Heart left ventricle (tissue), 16 donors: ENCODE measurements at regions not wholly inside any gene's neighbourhood (a gene's known extent, or its start where the extent isn't known, plus 50 kb on each side); places are given as distances from the start of the nearest gene placed in this dataset.

ENCODE experiments used
- ATAC-seq, 4 donors: fragments of 200-7000 bp; cut with Tn5 transposase; one replicate each; pipeline ENCODE4 v1.9.1; 2020 to 2022; ENCODE audit warnings: moderate library complexity in 4 of 4, mild to moderate bottlenecking in 3 of 4, moderate number of reproducible peaks in 1 of 4
- DNase-seq, 5 donors: peaks; one replicate each; pipeline ENCODE4 v3.0.0-alpha.2; 2020
- H3K27ac ChIP-seq, 12 donors: fragments of 200-600 bp; sonication (generic) in 4 of 12; one replicate each; pipeline versions ENCODE4 v1.5.0 to v1.8.0; 2016 to 2022; ENCODE audit warnings: mild to moderate bottlenecking in 2 of 12
- H3K27me3 ChIP-seq, 9 donors: fragments of 200-600 bp; sonication (generic) in 2 of 9; one replicate each; pipeline versions ENCODE4 v1.5.1 to v1.8.0; 2016 to 2022; ENCODE audit warnings: mild to moderate bottlenecking in 3 of 9
- H3K36me3 ChIP-seq, 9 donors: fragments of 200-600 bp; sonication (generic) in 2 of 9; one replicate each; pipeline versions ENCODE4 v1.5.0 to v1.8.0; 2018 to 2022; ENCODE audit warnings: mild to moderate bottlenecking in 2 of 9
- H3K4me1 ChIP-seq, 12 donors: fragments of 200-600 bp; sonication (generic) in 4 of 12; one replicate each; pipeline versions ENCODE4 v1.5.0 to v1.8.0; 2016 to 2022; ENCODE audit warnings: mild to moderate bottlenecking in 3 of 12
- H3K4me3 ChIP-seq, 12 donors: fragments of 200-600 bp; sonication (generic) in 4 of 12; one replicate each; pipeline versions ENCODE4 v1.5.0 to v1.8.0; 2017 to 2022; ENCODE audit warnings: mild to moderate bottlenecking in 9 of 12, moderate library complexity in 4 of 12
- H3K9me3 ChIP-seq, 12 donors: fragments of 200-600 bp; sonication (generic) in 4 of 12; one replicate each; pipeline versions ENCODE4 v1.5.0 to v1.8.0; 2016 to 2022; ENCODE audit warnings: mild to moderate bottlenecking in 1 of 12
- CTCF ChIP-seq, 12 donors: fragments of 200-600 bp; sonication (generic) in 4 of 12; IDR thresholded peaks; one replicate each; pipeline versions ENCODE4 v1.5.0 to v1.8.0; 2018 to 2022; ENCODE audit warnings: antibody characterized with exemption in 12 of 12, mild to moderate bottlenecking in 5 of 12
- POLR2A ChIP-seq, 2 donors: fragments of 450-650 bp; IDR thresholded peaks; one replicate each; pipeline ENCODE4 v1.6.1; 2017; ENCODE audit warnings: antibody characterized with exemption in 2 of 2, mild to moderate bottlenecking in 2 of 2, moderate library complexity in 2 of 2
- whole genome bisulfite sequencing, 4 donors: extraction: QIAGEN DNeasy Blood & Tissue Kit in 2 of 4; methylation state at CpG; one replicate each; pipeline versions ENCODE4 v1.1.5 to v1.1.7; 2013 to 2018; 5-methylcytosine and 5-hydroxymethylcytosine counted together
- intact Hi-C, 10 donors: fragments of 100-400 bp; cut with DNase I; formaldehyde crosslinking; loops; one replicate each; pipeline versions ENCODE4 v1.11.1 to v1.14.2; 2022
- donor health status: ischemic (EF 13 %, LVEDD 7.1; RV severe dilation, severe dysfunction).
- donor health status: healthy with polysubstance abuse.
- donor health status: DM: no; HTN: yes; CAD: no.
- donor health status: DM: no; HTN: no; CAD: no.
- donor health status: ischemic (EF 25% LVEDD 6.9; RV normal size, moderate dysfunction).
- donor health status: ischemic (EF 25% LVEDD 5.7; RV mildly dilated, moderate dysfunction).
- donor health status: healthy.
- donor health status: DM: yes; HTN: yes; CAD: no.
- donor health status: ischemic (EF 35%, LVEDD 5.7; RV mildly dilated, moderate dysfunction).
- donor health status: nonischemic (EF 11% LVEDD 7.7; RV severe dilation, severe dysfunction).
- donor health status: DM: yes; HTN: yes; CAD: no.
- donor health status: PGD.
- donor health status: ischemic (EF 29% LVEDD 5.4; RV normal size, mild dysfunction).
- donor health status: nonischemic (EF 23%, LVEDD 6.1; RV moderate dilation, normal function).

- no peaks in the 10 kb centered on the region for H3K27me3 ChIP-seq
- peaks cover 0 to 8% (median 0%) of the 10 kb centered on the region in 9 donors for H3K36me3 ChIP-seq
- no peaks in the 10 kb centered on the region for H3K9me3 ChIP-seq
- H3K27ac ChIP-seq, result peak overlapping the region in 1 of 12 donors; percentile 53
- no peak overlapping the region for H3K4me3 ChIP-seq
- TF ChIP-seq CTCF (IDR thresholded peaks at IDR 0.05) (no peak), POLR2A (IDR thresholded peaks at IDR 0.05) (no peak)
- intact Hi-C loops, result loop anchor here in 2 of 10 donors (2.0 to 5.0 kb wide), 2 partner anchors 57 to 58 kb away; no protein-coding TSS in a partner anchor
- ATAC-seq (no peak), DNase-seq (no peak)
- peaks cover 0 to 34% (median 10%) of the 10 kb centered on the region in 12 donors for H3K4me1 ChIP-seq
Measured at GRCh38 chr6:56695702-56696101, 53.0 kb upstream of the DST start.

- Histone ChIP-seq H3K9me3 (no peaks in the 10 kb centered on the region), H3K27me3 (no peaks in the 10 kb centered on the region), H3K27ac (peak overlapping the region in 8 of 12 donors; percentile 78 to 90 (median 87)), H3K36me3 (peaks cover 0 to 8% (median 0%) of the 10 kb centered on the region in 9 donors), H3K4me3 (no peak overlapping the region), H3K4me1 (peaks cover 0 to 49% (median 18%) of the 10 kb centered on the region in 12 donors)
- ATAC-seq, result no peak
- DNase-seq, result no peak
- intact Hi-C loops, result loop anchor here in 1 of 10 donors (5.0 kb wide), 1 partner anchor 42 kb away; no protein-coding TSS in a partner anchor
- TF ChIP-seq POLR2A (IDR thresholded peaks at IDR 0.05) (no peak), CTCF (IDR thresholded peaks at IDR 0.05) (no peak)
Measured at GRCh38 chr6:56694002-56694401, 51.3 kb upstream of the DST start.

- H3K27ac ChIP-seq, result peak overlapping the region; percentile 78 to 90 (median 86)
- H3K9me3 ChIP-seq, result no peaks in the 10 kb centered on the region
- H3K27me3 ChIP-seq, result no peaks in the 10 kb centered on the region
- DNase-seq, result peak; percentile 84 to 95 (median 88)
- H3K36me3 ChIP-seq, result peaks cover 0 to 8% (median 0%) of the 10 kb centered on the region in 9 donors
- intact Hi-C loops, result loop anchor here in 1 of 10 donors (5.0 kb wide), 1 partner anchor 41 kb away; no protein-coding TSS in a partner anchor
- ATAC-seq, result peak; percentile 85 to 87 (median 86)
- TF ChIP-seq POLR2A (IDR thresholded peaks at IDR 0.05), result peak in 1 of 2 donors; percentile 33
- TF ChIP-seq CTCF (IDR thresholded peaks at IDR 0.05), result no peak
- 26 to 45% (median 35%) methylated on average over 5 of the region's 5 CpGs for WGBS, 4 donors
- H3K4me1 ChIP-seq, result peaks cover 0 to 43% (median 22%) of the 10 kb centered on the region in 12 donors
- H3K4me3 ChIP-seq, result peak overlapping the region in 11 of 12 donors; percentile 23 to 65 (median 51)
Measured at GRCh38 chr6:56693246-56693607, 50.5 kb upstream of the DST start.

- intact Hi-C loops, result loop anchor here in 1 of 10 donors (5.0 kb wide), 1 partner anchor 40 kb away; no protein-coding TSS in a partner anchor
Measured at GRCh38 chr6:56692523-56693245, 50.0 kb upstream of the DST start.

More at GRCh38 chr6:56692523-56693245, 50.0 kb upstream of the DST start:
- peak overlapping the region; percentile 78 to 90 (median 86) for H3K27ac ChIP-seq
- peak overlapping the region in 11 of 12 donors; percentile 23 to 65 (median 51) for H3K4me3 ChIP-seq
- WGBS, 4 donors, result 31 to 49% (median 36%) methylated on average over 8 of the region's 8 CpGs
- ATAC-seq (peak; percentile 47 to 70 (median 56)), DNase-seq (no peak)
- TF ChIP-seq POLR2A (IDR thresholded peaks at IDR 0.05) (no peak), CTCF (IDR thresholded peaks at IDR 0.05) (no peak)
- H3K4me1 ChIP-seq, result peaks cover 0 to 43% (median 26%) of the 10 kb centered on the region in 12 donors
- no peaks in the 10 kb centered on the region for H3K9me3 ChIP-seq
- no peaks in the 10 kb centered on the region for H3K27me3 ChIP-seq
- peaks cover 0 to 8% (median 0%) of the 10 kb centered on the region in 9 donors for H3K36me3 ChIP-seq
